Transverse colon (tissue), 3 donors: ENCODE measurements at regions not wholly inside any gene's neighbourhood (a gene's known extent, or its start where the extent isn't known, plus 50 kb on each side); places are given as distances from the start of the nearest gene placed in this dataset.

ENCODE experiments used
- CTCF ChIP-seq, 5 experiments: fragments of 200-600 bp in 3 of 5; fragments of 450-650 bp in 2 of 5; sonication (generic) in 3 of 5; IDR thresholded peaks; 1 replicate in 2 of 5; 2 replicates in 3 of 5; pipeline ENCODE4 v1.5.1; 2016 to 2017; ENCODE audit warnings: antibody characterized with exemption in 5 of 5, inconsistent platforms in 3 of 5, mild to moderate bottlenecking in 2 of 5, moderate library complexity in 1 of 5
- POLR2A ChIP-seq: fragments of 450-650 bp; IDR thresholded peaks from one replicate; pipeline ENCODE4 v1.6.1; 2016; ENCODE audit warnings: antibody characterized with exemption, mild to moderate bottlenecking, moderate library complexity

- no peak for TF ChIP-seq CTCF (IDR thresholded peaks at IDR 0.05)
- TF ChIP-seq POLR2A, result no peak
Observed at GRCh38 chr2:16279641-16280040, 339.3 kb downstream of the MYCN start.
